H9 (cell line): ENCODE measurements at regions not wholly inside any gene's neighbourhood (a gene's known extent, or its start where the extent isn't known, plus 50 kb on each side); places are given as distances from the start of the nearest gene placed in this dataset.

ENCODE experiments used
- DNase-seq: peaks from one replicate; pipeline ENCODE4 v3.0.0-alpha.2; 2017
- H2AFZ ChIP-seq: one replicate; pipeline ENCODE4 v1.6.1; 2013; ENCODE audit warnings: mild to moderate bottlenecking, low read length, control low read depth, moderate library complexity
- H2AK5ac ChIP-seq: 2 replicates; pipeline ENCODE4 v1.6.1; 2013; ENCODE audit warnings: low read length, control low read depth, mixed read lengths; ENCODE audit not compliant: insufficient read length
- H2BK120ac ChIP-seq: one replicate; pipeline ENCODE4 v1.6.1; 2013; ENCODE audit warnings: low read depth, mild to moderate bottlenecking, low read length, control low read depth, inconsistent platforms; ENCODE audit not compliant: poor library complexity, severe bottlenecking
- H2BK12ac ChIP-seq: 2 replicates; pipeline ENCODE4 v1.6.1; 2013; ENCODE audit warnings: low read length, control low read depth, mixed read lengths, low read depth; ENCODE audit not compliant: insufficient read length
- H2BK15ac ChIP-seq: 2 replicates; pipeline ENCODE4 v1.6.1; 2013; ENCODE audit warnings: low read depth, low read length, control low read depth
- H2BK20ac ChIP-seq: one replicate; pipeline ENCODE4 v1.6.1; 2013; ENCODE audit warnings: low read depth, mild to moderate bottlenecking, low read length, control low read depth, inconsistent platforms; ENCODE audit not compliant: poor library complexity, severe bottlenecking
- H2BK5ac ChIP-seq: 2 replicates; pipeline ENCODE4 v1.6.1; 2013; ENCODE audit warnings: low read length, control low read depth, mixed read lengths; ENCODE audit not compliant: insufficient read length
- H3K14ac ChIP-seq: 2 replicates; pipeline ENCODE4 v1.6.1; 2013; ENCODE audit warnings: low read length, control low read depth; ENCODE audit not compliant: insufficient read depth
- H3K18ac ChIP-seq: 2 replicates; pipeline ENCODE4 v1.6.1; 2013; ENCODE audit warnings: low read depth, mild to moderate bottlenecking, mixed read lengths, low read length, control low read depth; ENCODE audit not compliant: insufficient read length
- H3K23ac ChIP-seq: 2 replicates; pipeline ENCODE4 v1.6.1; 2013; ENCODE audit warnings: low read length, control low read depth, mixed read lengths, low read depth; ENCODE audit not compliant: insufficient read length
- H3K23me2 ChIP-seq: 2 replicates; pipeline ENCODE4 v1.6.1; 2013; ENCODE audit warnings: low read depth, mild to moderate bottlenecking, mixed read lengths, low read length, control low read depth; ENCODE audit not compliant: insufficient read length, poor library complexity, severe bottlenecking
- H3K27ac ChIP-seq: 2 replicates; pipeline ENCODE4 v1.5.1; 2013; ENCODE audit warnings: low read length, control low read depth, mixed read lengths, low read depth; ENCODE audit not compliant: insufficient read length
- H3K27me3 ChIP-seq: 2 replicates; pipeline ENCODE4 v1.6.1; 2013; ENCODE audit warnings: low read length, control low read depth, inconsistent platforms; ENCODE audit not compliant: insufficient read depth
- H3K4ac ChIP-seq: 2 replicates; pipeline ENCODE4 v1.6.1; 2013; ENCODE audit warnings: low read depth, mild to moderate bottlenecking, control low read depth, inconsistent platforms, low read length, moderate library complexity
- H3K4me1 ChIP-seq: 2 replicates; pipeline ENCODE4 v1.6.1; 2013; ENCODE audit warnings: low read length, control low read depth, inconsistent platforms; ENCODE audit not compliant: insufficient read depth
- H3K4me2 ChIP-seq: 2 replicates; pipeline ENCODE4 v1.6.1; 2013; ENCODE audit warnings: low read length, control low read depth, mixed read lengths; ENCODE audit not compliant: insufficient read length, insufficient read depth
- H3K56ac ChIP-seq: 2 replicates; pipeline ENCODE4 v1.6.1; 2013; ENCODE audit warnings: low read depth, mild to moderate bottlenecking, mixed read lengths, low read length, control low read depth; ENCODE audit not compliant: insufficient read length
- H3K79me1 ChIP-seq: 2 replicates; pipeline ENCODE4 v1.6.1; 2013; ENCODE audit warnings: low read depth, mild to moderate bottlenecking, moderate library complexity, low read length, control low read depth, inconsistent platforms; ENCODE audit not compliant: insufficient read depth, poor library complexity, severe bottlenecking
- H3K79me2 ChIP-seq: 2 replicates; pipeline ENCODE4 v1.6.1; 2013; ENCODE audit warnings: low read length, control low read depth, inconsistent platforms; ENCODE audit not compliant: insufficient read depth
- H3K9ac ChIP-seq: 2 replicates; pipeline ENCODE4 v1.6.1; 2013; ENCODE audit warnings: low read length, control low read depth, mixed read lengths; ENCODE audit not compliant: insufficient read length; ENCODE audit errors: extremely low read depth
- H3K9me3 ChIP-seq: one replicate; pipeline ENCODE4 v1.6.1; 2013; ENCODE audit warnings: low read depth, low read length, inconsistent platforms; ENCODE audit not compliant: control insufficient read depth
- H3T11ph ChIP-seq: one replicate; pipeline ENCODE4 v1.6.1; 2013; ENCODE audit warnings: mild to moderate bottlenecking, low read length, control low read depth, inconsistent platforms
- H4K20me1 ChIP-seq: one replicate; pipeline ENCODE4 v1.6.1; 2013; ENCODE audit not compliant: control insufficient read depth, insufficient read length, insufficient read depth
- H4K5ac ChIP-seq: 2 replicates; pipeline ENCODE4 v1.6.1; 2013; ENCODE audit warnings: low read depth, mild to moderate bottlenecking, mixed read lengths, low read length, control low read depth; ENCODE audit not compliant: insufficient read length
- H4K8ac ChIP-seq: replicated peaks from 2 replicates; pipeline ENCODE4 v1.6.1; 2013; ENCODE audit warnings: low read length, control low read depth, mixed read lengths, low read depth; ENCODE audit not compliant: insufficient read length
- H4K91ac ChIP-seq: 2 replicates; pipeline ENCODE4 v1.6.1; 2013; ENCODE audit warnings: low read depth, mild to moderate bottlenecking, moderate library complexity, mixed read lengths, low read length, control low read depth; ENCODE audit not compliant: insufficient read length
- H3K27ac Mint-ChIP-seq, 3 experiments: 2 replicates in 2 of 3; 3 replicates in 1 of 3; pipeline ENCODE4 v1.8.0; 2020 to 2021; ENCODE audit warnings: mixed read lengths in 3 of 3, mild to moderate bottlenecking in 1 of 3, moderate library complexity in 1 of 3
- H3K27me3 Mint-ChIP-seq: 2 replicates; pipeline ENCODE4 v1.8.0; 2021; ENCODE audit warnings: low read depth, mild to moderate bottlenecking, moderate library complexity, mixed read lengths
- H3K36me3 Mint-ChIP-seq, 3 experiments: 2 replicates in 2 of 3; 3 replicates in 1 of 3; pipeline ENCODE4 v1.8.0; 2020 to 2021; ENCODE audit warnings: low read depth in 3 of 3, mixed read lengths in 3 of 3; ENCODE audit not compliant: insufficient read depth in 1 of 3
- H3K4me1 Mint-ChIP-seq, 2 experiments: 2 replicates each; pipeline ENCODE4 v1.8.0; 2020; ENCODE audit warnings: mixed read lengths in 2 of 2
- H3K4me3 Mint-ChIP-seq, 2 experiments: 2 replicates in 1 of 2; 3 replicates in 1 of 2; pipeline ENCODE4 v1.8.0; 2020 to 2021; ENCODE audit warnings: mild to moderate bottlenecking in 2 of 2, mixed read lengths in 2 of 2, moderate library complexity in 1 of 2
- H3K9me3 Mint-ChIP-seq, 2 experiments: 2 replicates in 1 of 2; 3 replicates in 1 of 2; pipeline ENCODE4 v1.8.0; 2020; ENCODE audit warnings: mild to moderate bottlenecking in 2 of 2, mixed read lengths in 2 of 2, moderate library complexity in 1 of 2
- WGBS: extraction: QIAGEN DNeasy Blood & Tissue Kit; methylation state at CpG from one replicate; pipeline ENCODE4 v1.1.7; 2013; ENCODE audit warnings: missing lambda C conversion rate, low lambda C conversion rate, mixed read lengths; ENCODE audit not compliant: insufficient read length; ENCODE audit errors: extremely low coverage; 5-methylcytosine and 5-hydroxymethylcytosine counted together
- TF ChIP-seq, protein P1 (sequence below): fragments of 200-600 bp; sonication (generic); conservative IDR thresholded peaks from 3 replicates; pipeline ENCODE4 v1.8.0; 2021; ENCODE audit warnings: antibody characterized with exemption, mild to moderate bottlenecking

DNA sequence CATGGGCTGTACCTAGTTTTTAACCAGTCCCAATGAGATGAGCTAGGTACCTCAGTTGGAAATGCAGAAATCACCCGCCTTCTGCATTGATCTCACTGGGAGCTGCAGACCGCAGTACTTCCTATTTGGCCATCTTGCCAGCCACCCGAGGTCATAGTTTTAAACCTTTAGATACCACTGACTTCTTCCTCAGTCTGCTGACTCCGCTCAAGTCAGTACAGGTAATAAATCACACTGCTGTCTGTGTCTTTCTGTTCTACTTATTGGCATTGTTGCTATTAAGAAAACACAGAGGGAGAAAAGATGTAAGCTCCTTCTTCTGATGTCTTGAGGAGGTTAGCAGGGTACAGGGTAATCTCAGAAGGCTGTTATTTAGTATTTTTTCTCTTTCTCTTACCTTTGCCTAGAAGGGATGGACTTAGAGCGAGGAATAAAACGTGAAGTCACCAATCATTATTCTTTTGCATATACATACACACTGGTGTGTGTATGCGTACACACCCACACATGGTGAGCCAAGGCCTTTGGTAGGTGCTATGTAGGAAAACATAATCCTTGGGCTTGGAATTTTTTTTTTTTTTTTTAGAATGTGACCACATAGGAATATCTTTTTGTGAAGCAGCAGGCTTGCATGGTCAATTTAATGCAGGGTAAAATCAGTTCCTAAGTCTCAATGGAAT is 197.2 kb downstream of the EDEM1 start:
- H2BK15ac ChIP-seq, result no peak overlapping the region
- no peak overlapping the region for H4K5ac ChIP-seq
- H2BK20ac ChIP-seq, result no peak overlapping the region
- H2BK12ac ChIP-seq, result no peak overlapping the region
- no peak overlapping the region for H3T11ph ChIP-seq
- no peak overlapping the region for H2BK120ac ChIP-seq
- no peak overlapping the region for H3K27ac ChIP-seq
- WGBS, result no CpG with 5 or more reads among the region's 7 CpGs
- H3K4me1 Mint-ChIP-seq, result no peaks in the 10 kb centered on the region; a peak in 1 of 4 replicates
- H3K4me3 Mint-ChIP-seq, result no peak overlapping the region
- no peak overlapping the region for H3K27ac Mint-ChIP-seq
- H3K9ac ChIP-seq, result no peak overlapping the region
- H3K23me2 ChIP-seq, result no peaks in the 10 kb centered on the region
- no peaks in the 10 kb centered on the region; a peak in 2 of 7 replicates for H3K36me3 Mint-ChIP-seq
- H3K9me3 ChIP-seq, result no peaks in the 10 kb centered on the region
- no peaks in the 10 kb centered on the region for H3K79me2 ChIP-seq
- TF ChIP-seq, protein P1, sequence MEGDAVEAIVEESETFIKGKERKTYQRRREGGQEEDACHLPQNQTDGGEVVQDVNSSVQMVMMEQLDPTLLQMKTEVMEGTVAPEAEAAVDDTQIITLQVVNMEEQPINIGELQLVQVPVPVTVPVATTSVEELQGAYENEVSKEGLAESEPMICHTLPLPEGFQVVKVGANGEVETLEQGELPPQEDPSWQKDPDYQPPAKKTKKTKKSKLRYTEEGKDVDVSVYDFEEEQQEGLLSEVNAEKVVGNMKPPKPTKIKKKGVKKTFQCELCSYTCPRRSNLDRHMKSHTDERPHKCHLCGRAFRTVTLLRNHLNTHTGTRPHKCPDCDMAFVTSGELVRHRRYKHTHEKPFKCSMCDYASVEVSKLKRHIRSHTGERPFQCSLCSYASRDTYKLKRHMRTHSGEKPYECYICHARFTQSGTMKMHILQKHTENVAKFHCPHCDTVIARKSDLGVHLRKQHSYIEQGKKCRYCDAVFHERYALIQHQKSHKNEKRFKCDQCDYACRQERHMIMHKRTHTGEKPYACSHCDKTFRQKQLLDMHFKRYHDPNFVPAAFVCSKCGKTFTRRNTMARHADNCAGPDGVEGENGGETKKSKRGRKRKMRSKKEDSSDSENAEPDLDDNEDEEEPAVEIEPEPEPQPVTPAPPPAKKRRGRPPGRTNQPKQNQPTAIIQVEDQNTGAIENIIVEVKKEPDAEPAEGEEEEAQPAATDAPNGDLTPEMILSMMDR, result no peak
- H3K79me1 ChIP-seq, result no peaks in the 10 kb centered on the region
- no peak overlapping the region for H2AFZ ChIP-seq
- no peak overlapping the region for H3K4ac ChIP-seq
- no peaks in the 10 kb centered on the region for H3K27me3 Mint-ChIP-seq
- H2BK5ac ChIP-seq, result no peak overlapping the region
- peaks cover 5 to 8% of the 10 kb centered on the region in 2 experiments; a peak in 3 of 5 replicates for H3K9me3 Mint-ChIP-seq
- no peak overlapping the region for H3K14ac ChIP-seq
- H3K27me3 ChIP-seq, result no peaks in the 10 kb centered on the region
- no peak overlapping the region for H3K23ac ChIP-seq
- H3K18ac ChIP-seq, result no peak overlapping the region
- no peak for DNase-seq
- H4K8ac ChIP-seq, result no peak overlapping the region
- H4K20me1 ChIP-seq, result no peaks in the 10 kb centered on the region
- H3K4me1 ChIP-seq, result no peaks in the 10 kb centered on the region
- H3K4me2 ChIP-seq, result no peak overlapping the region
- H2AK5ac ChIP-seq, result no peak overlapping the region
- no peak overlapping the region for H4K91ac ChIP-seq
- H3K56ac ChIP-seq, result no peak overlapping the region
